GM21423 (cell line): ENCODE measurements at regions not wholly inside any gene's neighbourhood (a gene's known extent, or its start where the extent isn't known, plus 50 kb on each side); places are given as distances from the start of the nearest gene placed in this dataset.

Source experiments
- ATAC-seq: cut with Tn5 transposase; IDR thresholded peaks from one replicate; pipeline ENCODE4 v1.9.1; 2021; ENCODE audit warnings: mild to moderate bottlenecking, moderate library complexity; ENCODE audit not compliant: unreplicated experiment

DNA sequence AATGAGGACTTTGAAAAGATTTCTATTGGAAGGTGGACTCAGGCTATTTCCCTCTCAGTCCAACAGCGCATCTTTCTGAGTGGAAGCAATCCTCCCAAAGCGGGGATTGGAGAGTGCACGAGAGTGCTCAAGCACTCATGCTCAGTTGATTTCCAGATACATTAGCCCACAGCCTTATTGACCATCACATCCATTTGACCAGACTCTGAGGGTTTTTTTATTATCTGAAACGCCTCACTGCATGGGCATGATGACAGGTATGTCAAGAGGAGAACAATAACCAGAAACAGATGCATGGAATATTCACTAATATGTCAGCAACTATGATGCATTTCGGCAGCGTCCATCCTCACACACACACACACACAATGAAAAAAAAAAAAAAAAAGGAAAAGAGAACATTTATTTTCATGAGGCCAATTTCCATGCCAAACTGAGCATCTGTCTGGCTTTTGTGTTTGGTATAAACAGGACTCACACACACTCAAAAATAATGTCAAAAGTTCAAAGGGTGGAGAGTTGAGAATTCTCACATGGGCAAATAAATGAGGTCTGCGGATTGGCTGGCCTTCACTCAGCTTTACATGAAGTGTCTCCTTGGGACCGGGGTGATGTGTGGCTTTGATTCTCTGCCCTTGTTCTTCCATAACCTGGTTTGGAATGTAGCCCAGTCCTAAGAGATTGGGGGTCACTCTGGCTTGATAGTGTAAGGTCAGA lies 371.6 kb downstream of the MCTP2 start:
- ATAC-seq = no peak

DNA sequence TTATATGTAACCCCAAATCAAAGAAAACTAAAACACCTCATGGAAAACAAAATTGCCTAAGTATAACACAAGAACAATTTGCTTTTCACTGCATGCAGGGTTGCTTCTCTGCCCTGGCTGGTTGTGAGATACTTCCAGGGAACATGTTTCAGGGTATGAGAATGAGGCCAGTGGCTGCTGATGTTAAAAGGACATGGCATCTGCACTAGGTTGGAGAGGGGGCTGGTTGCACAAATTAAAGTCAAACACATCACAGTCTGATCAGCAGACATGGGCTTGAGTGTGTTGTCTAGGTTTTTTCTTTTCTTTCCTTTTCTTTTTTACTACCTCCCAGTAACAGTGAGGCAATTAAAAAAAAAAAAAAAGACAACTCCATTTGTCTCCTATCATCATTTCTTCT lies 374.9 kb downstream of the MCTP2 start:
- no peak for ATAC-seq

DNA sequence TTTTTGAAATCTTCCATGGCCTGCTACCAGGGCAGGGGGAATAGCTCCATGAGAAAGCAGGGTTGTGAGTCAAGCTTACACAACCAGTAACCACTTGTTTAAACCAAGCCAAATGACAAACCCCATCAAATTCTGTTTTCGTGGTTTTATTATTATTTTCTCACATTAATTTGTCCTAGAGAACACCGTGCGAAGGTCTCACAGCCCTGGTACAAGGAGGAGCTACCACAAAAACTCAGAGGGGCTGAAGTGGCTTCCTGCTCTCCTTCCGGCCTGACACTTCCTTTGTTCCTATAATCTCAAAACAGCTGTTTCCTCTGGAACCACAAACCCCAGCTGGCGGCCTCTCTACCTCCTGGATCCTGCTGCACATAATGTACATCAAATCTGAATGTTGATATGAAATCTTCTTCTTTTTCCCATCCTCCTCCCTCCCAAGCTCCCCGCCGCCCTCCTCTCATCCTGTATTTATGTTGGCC lies 375.9 kb downstream of the MCTP2 start:
- ATAC-seq = no peak

DNA sequence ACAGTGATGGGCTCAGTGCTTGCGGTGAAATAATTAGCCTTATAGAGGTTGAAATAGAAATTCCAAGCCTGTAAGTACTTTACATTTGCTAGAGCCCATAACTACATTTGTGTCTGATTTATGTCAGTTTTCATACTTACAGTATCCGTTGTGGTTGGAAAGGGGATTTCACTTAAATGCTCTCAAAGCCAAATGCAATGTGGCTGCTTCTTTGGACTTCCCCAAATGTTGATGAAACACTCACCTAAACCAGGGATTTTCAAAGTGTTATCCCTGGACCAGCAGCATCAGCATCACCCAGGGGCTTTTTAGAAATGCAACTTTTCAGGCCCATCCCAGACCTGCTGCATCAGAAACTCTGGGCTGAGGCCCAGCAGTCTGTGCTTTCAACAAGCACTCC lies 378.7 kb downstream of the MCTP2 start:
- peak; percentile 69 for ATAC-seq

DNA sequence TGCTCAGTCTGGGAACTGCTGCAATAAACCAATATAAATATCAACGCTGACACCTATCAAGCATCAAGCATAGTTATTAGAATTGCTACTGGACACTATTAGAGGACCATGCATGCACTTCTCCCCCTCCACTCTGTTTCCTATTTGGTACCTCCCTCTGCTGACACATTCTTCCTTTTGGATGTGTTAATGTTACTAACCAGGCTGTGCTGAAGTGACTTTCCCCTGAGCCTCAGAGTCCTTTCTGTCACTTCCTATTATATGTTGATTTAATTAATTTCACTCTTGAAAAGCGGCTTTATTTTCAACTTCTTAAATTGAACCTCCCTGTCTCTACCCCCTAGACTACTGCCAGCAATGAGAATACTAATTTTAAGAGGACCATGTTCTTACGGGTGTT lies 379.1 kb downstream of the MCTP2 start:
- ATAC-seq = peak; percentile 20

DNA sequence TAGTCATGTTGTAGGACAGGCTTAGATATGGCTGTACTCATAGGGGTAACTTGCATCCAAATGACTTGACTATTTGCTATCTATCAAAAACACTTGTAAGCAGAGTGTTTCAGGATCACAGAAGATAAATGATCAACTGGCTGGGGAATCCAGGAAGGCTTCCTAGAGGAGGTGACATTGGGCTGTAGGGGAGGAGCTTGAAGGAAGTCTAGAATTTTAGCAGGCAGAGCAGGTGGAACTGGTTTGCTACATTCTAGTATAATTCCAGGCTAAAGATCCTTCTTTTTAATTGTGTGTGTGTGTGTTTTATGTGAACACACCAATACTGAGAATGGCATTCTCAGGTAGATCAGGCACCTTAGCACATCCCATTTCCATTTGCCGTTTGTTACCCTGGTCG lies 380.3 kb downstream of the MCTP2 start:
- ATAC-seq = no peak

DNA sequence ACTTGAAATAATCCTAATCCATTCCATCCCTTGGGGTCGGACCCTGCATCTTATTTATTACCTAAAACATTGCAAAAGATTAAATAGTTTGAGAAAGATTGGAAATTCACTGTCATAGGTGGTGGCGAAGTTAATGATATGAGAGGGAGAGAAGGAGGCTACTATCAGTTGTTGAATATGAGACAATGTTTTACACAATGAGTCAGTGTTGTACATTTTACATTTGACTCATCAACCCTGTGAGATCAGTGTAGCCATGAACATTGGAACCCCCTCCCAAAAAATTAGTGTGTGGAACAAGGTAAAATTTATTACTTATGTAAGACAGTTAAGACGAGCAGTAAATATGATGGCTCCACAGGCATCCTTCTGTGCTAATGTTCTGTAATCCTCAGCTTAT lies 384.3 kb downstream of the MCTP2 start:
- no peak for ATAC-seq

DNA sequence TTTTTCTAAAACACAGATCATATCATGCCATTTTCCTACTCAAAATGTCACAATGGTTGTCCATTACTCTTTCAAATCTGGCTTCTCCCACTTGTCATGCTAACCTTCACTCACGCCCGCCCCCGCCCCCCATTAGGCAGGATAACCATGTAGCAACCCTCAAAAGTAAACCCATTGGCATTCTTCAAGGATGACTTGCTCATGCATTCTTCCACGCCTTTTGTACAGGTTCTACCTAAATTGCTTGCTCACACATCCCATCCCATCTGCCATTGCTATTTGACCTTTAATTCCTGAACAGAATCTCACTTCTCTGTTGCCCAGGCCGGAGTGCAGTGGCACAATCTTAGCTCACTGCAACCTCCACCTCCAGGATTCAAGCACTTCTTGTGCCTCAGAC lies 389.3 kb downstream of the MCTP2 start:
- ATAC-seq = no peak

DNA sequence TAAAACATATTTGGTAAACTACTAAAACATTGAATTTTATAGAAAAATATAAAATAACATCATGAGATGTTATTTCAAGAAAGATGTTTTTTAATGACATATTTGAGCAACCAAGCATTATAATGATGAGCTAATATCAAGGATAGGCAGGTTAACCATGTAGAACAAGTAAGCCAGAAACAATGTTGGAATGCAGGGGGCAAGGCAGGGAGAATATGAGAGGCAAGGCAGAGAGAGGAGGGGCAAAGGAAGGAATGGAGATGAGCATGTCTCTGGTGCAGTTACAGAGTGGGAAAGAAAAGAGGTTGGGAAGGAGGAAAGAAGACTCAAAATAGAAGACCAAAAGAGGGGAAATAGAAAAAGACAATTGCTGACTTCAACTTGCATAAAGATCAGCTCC lies 390.4 kb downstream of the MCTP2 start:
- ATAC-seq = no peak

DNA sequence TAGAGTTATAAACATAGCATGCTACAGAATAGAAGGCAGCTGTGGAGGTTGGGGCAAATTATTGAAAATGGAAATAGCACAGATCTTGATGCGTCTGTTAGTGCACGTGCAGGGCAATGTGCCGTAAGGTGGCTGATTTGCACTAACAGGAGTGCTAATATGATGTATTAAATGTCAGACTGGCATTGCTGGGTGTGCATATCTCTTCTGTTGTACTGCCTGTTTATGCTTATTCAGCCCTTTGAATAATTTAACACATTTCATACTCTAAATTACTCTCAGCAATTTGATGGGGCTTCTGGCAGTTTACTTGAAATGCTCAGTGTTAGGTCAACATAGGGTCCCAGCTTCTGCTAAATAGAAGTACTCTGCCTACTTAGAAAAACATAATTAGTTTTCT lies 395.6 kb downstream of the MCTP2 start:
- no peak for ATAC-seq

DNA sequence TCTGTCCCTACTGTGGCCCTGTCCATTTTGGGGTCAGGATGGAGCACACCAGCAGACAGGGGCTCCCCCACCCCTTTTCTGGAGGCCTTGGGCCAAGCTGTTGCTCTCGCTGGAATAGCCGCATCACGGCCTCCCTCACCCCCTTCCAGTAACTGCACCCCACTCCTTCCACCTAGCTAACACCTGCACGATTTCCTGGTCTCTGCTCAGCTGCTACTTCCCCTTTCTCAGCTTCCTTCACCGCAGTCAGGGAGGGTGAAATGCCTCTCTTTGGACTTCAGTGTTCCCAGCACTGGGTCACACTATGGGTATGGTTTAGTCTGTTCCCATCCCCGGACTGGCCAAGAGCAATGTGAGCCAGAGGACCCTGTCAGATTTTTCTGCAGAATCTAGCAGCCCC lies 400.2 kb downstream of the MCTP2 start:
- ATAC-seq = peak; percentile 81

DNA sequence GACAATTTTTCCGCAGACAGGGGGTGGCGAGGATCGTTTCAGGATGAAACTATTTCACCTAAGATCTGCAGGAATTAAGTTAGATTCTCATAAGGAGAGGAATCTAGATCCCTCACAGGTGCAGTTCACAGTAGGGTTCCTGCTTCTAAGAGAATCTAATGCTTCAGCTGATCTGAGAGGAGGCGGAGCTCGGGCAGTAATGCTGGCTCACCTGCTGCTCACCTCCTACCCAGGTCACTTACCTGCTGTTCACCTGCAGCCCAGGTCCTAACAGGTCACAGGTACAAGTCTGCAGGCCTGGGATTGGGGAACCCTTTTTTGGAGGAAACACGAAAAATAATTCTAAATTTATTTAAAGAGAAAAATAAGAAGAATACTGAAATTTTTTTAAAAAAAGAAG lies 406.8 kb downstream of the MCTP2 start:
- ATAC-seq = no peak

DNA sequence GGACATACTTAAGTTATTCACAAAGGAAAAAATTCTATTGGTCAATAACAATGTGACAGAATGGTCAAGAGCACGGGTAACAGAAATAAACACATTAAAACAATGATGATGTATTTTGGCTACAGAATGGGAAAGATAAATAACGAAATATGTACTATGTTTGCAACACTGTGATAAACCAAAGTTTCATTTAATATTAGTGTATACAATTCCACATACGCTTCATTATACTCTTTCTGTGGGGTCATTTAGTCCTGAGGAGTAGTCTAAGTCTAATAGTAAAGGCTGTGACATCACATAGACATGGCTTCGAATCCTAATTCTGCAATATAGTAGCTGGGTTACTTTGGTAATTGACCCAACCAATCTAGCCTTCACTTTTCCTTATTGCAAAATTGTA lies 408.3 kb downstream of the MCTP2 start:
- ATAC-seq = no peak

DNA sequence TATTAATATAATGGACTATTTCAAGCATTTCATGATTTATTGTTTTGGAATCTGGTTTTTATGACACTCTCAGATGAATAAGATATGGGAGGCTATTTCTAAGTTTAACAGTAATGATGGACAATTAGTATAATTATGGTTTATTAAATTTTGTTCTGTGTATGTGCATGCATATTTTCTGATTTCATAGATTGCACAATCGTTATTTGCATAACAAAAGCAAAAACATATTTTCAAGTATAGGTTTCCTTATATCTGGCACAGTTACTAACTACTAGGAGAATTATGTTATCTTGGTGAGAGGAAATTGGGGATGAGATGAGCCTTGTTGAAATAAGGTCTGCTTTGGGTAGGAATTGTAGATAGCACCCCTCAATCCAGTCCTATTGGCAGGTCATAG lies 413.1 kb downstream of the MCTP2 start:
- no peak for ATAC-seq

DNA sequence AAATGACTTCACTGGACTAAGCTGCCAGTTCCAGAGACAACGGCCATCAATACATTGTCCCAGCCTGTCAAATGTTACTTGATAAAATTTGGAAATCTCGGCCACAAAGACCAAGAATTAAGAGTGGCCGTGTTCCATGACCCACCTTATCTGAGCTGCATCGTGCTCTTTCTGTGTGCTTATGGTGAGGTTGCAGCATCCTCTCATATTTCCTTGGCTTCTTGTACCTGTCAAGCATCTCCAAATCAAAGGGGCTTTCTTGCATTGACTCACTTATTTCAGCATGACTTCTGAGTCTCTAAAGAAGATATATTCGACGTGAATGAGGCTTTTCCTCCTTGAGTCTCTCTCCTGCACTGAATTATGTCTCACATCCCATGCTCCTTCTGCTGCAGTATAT lies 421.7 kb downstream of the MCTP2 start:
- no peak for ATAC-seq

DNA sequence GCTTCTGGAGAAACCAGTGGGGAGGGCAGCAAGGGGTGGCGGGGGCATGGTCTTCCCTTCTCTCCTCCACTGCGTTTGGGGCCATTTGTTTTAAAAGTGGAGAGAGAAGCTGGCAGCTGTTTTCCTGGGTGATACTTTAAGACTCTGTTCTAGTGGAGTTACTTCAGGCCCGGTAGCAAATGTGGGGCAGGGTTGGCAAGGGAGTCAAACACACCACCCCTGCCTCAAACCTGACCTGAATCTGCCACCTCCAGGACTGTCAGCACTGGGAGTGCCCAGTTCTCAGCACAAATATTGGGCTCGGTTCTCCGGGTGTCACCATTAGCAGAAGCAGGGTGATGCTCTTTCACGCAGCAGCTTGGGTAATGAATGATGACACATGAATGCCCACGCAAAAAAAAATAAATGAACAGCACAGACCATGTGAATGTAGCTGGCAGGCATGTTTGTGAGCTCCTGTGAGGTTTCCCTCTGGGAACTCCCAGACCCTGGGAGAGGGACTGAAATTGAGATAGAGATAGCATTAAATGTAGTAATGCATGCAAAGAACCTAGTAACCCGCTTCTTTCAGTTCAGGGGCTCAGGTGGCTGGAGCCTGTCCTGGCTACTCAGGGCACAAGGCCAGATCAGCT lies 424.0 kb downstream of the MCTP2 start:
- ATAC-seq = no peak

DNA sequence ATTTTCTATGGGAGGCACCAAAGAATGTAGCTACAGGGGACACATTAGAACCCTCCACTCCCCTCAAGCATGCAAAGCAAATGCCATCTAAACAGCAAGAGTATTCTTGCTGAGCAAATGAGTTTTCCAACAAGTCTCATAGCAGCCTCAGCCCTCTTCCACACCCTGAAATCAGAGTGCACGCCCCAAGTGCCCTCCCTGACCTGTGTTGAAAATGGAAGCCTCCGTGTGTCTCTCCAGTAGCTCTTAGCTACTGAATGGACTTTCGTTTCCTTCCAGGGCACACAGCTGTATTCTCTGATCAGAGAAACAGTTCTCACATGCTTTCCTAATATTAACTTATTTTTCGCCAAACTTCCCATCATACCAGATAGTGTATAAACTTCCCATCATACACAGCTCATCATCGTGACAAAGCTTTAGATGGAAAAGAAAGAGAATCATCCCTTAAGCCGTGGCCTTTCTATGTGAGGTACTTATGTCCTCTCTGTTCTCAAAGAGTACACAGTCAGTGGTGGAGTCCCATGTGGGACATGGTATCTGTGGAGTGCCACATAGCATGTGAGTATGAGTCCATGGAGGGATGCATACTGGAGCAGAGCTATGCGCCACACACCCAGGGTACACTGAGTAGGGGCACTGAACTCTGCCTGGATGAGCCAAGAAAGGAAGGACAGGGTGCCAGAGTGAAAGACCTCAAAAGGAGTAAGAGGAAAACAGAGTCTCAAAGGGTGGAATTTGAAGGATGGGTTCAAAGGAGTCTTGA lies 434.5 kb downstream of the MCTP2 start:
- no peak for ATAC-seq

DNA sequence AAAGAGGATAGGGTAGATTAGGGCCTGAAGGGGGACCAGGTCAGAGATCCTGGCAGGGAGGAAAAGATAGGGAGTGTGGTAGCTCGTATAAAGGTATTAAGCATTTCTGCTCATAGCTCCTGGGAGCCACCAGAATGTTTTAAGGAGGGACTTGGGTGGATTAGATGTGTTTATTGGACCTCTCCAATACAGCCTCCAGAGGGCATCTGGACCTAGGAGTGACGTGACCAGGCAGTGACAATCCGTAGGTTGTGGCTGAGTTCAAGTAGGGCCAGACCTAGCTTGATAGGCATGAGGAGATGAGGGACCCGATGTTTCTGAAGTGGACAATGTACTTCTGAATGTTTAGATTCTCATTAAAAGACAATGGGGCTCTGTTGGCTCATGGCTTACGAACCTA lies 435.2 kb downstream of the MCTP2 start:
- no peak for ATAC-seq

DNA sequence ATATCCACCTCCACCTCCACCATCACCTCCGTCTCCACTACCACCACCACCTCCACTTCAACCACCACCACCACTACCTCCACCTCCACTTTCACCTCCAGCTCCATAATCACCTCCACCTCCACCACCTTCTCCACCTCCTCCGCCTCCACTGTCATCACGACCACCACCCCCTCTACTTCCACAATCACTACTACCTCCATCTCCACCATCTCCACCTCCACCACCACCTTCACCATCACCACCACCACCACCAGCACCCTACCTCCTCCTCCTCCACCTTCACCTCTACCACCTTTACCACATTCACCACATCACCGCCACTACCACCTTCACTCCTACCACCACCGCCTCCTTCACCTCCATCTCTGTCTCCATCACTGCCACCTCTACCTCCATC lies 435.7 kb downstream of the MCTP2 start:
- no peak for ATAC-seq

DNA sequence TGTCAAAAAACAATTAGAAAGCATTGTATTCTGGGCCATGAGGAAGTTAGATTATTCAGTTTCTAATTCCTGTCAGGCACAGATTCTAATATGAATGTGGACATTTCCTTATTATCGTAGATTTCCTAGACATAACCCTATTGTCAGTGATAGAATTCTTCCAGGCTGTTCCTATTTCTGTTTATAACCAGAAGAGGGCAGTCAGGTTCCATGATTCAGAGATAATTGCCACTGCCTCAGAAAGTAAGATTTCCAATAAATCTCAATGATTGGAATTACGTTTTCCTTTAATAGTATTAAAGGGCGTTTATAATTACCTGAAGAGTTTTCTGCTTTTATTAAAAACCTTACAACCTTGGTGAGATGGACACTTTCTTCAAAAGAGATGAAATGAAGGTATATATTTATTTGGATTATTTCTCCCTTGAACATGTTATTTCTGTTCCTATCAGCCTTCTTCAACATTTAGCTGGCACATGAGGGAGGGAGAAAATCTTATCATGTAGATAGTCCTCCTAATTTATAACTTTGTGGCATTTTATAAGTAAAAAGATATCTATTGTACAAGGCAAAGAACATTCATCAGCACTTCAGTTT lies 439.2 kb downstream of the MCTP2 start:
- ATAC-seq = peak; percentile 55

DNA sequence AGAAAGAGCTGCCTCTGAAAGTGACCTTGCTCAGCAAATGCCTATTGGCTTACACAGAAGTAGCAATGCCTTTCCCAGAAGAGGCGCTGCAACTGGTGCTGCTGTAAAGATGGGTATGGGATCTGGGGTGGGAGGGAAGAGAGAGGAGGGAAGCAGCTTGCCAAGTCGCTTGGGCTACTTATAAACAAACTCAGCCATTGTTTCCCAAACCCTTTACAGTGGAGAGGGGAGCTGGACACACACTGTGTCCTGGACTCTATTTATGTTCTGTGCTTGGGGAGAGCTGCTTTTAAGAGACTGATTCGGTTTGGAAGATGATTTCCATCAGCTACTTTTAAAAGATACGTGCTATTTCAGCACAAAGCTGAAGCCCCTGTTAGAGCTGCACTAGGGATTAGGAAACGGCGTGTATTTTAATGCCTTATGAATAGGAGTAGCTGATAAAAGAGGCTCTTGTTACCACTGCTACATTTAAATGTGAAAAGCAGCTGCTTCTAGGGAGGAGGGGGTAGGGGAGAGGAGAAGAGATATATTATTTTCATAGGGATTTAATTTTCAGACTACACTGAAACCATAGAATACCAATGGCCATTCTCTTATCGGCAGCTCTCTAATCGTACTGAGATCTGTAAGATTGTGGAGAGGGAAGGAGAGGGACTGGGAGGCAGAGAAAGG lies 440.6 kb downstream of the MCTP2 start:
- no peak for ATAC-seq
